CD4-positive, alpha-beta T cell (primary cell): ENCODE measurements at regions not wholly inside any gene's neighbourhood (a gene's known extent, or its start where the extent isn't known, plus 50 kb on each side); places are given as distances from the start of the nearest gene placed in this dataset.

Source experiments
- ATAC-seq: fragments of 200-7000 bp; cut with Tn5 transposase; one replicate; pipeline ENCODE4 v1.10.0; 2022; ENCODE audit warnings: mild to moderate bottlenecking; ENCODE audit not compliant: poor library complexity
- CTCF ChIA-PET: fragments of 350-600 bp; sonication (Branson Sonifier 250); formaldehyde crosslinking; loops from one replicate; lab custom pipeline; 2021; ENCODE audit warnings: antibody characterized with exemption, inconsistent platforms; lab: Charles Lee
- POLR2A ChIA-PET: fragments of 350-600 bp; sonication (Branson Sonifier 250); formaldehyde crosslinking; loops from one replicate; lab custom pipeline; 2021; ENCODE audit warnings: antibody characterized with exemption, inconsistent platforms; lab: Charles Lee
- DNase-seq, 14 experiments: peaks; one replicate each; pipeline ENCODE4 v3.0.0-alpha.2; 2013 to 2020; ENCODE audit warnings: mixed read lengths in 2 of 14
- H3K27ac ChIP-seq, 2 donors: one replicate each; pipeline versions ENCODE4 v1.5.1 to v1.7.0; 2013; ENCODE audit warnings: low read length in 2 of 2, low read depth in 1 of 2, mild to moderate bottlenecking in 1 of 2
- H3K27me3 ChIP-seq, 2 experiments: 1 replicate in 1 of 2; 2 replicates in 1 of 2; pipeline versions ENCODE4 v1.6.1 to v1.7.0; 2013; ENCODE audit warnings: low read length in 2 of 2, control low read depth in 1 of 2, mild to moderate bottlenecking in 1 of 2, moderate library complexity in 1 of 2; ENCODE audit not compliant: insufficient read depth in 2 of 2, control insufficient read depth in 1 of 2
- H3K36me3 ChIP-seq: one replicate; pipeline ENCODE4 v1.6.1; 2013; ENCODE audit warnings: low read length, control low read depth; ENCODE audit not compliant: insufficient read depth
- H3K4me1 ChIP-seq: one replicate; pipeline ENCODE4 v1.6.1; 2013; ENCODE audit warnings: low read length, control low read depth; ENCODE audit not compliant: insufficient read depth
- H3K4me3 ChIP-seq: one replicate; pipeline ENCODE4 v1.5.1; 2013; ENCODE audit warnings: mild to moderate bottlenecking, low read length, moderate library complexity
- H3K9me3 ChIP-seq, 2 experiments: 1 replicate in 1 of 2; 2 replicates in 1 of 2; pipeline versions ENCODE4 v1.6.1 to v1.7.0; 2013; ENCODE audit warnings: low read length in 2 of 2, mild to moderate bottlenecking in 2 of 2, control low read depth in 1 of 2, moderate library complexity in 1 of 2; ENCODE audit not compliant: control insufficient read depth in 1 of 2, insufficient read depth in 1 of 2
- H3K27ac Mint-ChIP-seq: one replicate; pipeline ENCODE4 v1.8.0; 2020; ENCODE audit warnings: mixed read lengths
- H3K27me3 Mint-ChIP-seq: one replicate; pipeline ENCODE4 v1.8.0; 2021; ENCODE audit warnings: mixed read lengths
- H3K36me3 Mint-ChIP-seq: one replicate; pipeline ENCODE4 v1.8.0; 2021; ENCODE audit warnings: low read depth, mixed read lengths
- H3K4me1 Mint-ChIP-seq: one replicate; pipeline ENCODE4 v1.8.0; 2021; ENCODE audit warnings: low read depth, mixed read lengths
- H3K4me3 Mint-ChIP-seq: one replicate; pipeline ENCODE4 v1.8.0; 2020; ENCODE audit warnings: mild to moderate bottlenecking, mixed read lengths
- H3K9me3 Mint-ChIP-seq: one replicate; pipeline ENCODE4 v1.8.0; 2020; ENCODE audit warnings: mixed read lengths
- CTCF ChIP-seq: fragments of 200-600 bp; IDR thresholded peaks from one replicate; pipeline ENCODE4 v1.8.0; 2022; ENCODE audit warnings: antibody characterized with exemption, mild to moderate bottlenecking
- intact Hi-C, 2 experiments: fragments of 100-400 bp; cut with DNase I in 1 of 2; cut with micrococcal nuclease in 1 of 2; formaldehyde crosslinking; loops; one replicate each; pipeline versions ENCODE4 v1.15.1 to v1.9.0; 2023 to 2025; cut with DNase I, micrococcal nuclease

DNA sequence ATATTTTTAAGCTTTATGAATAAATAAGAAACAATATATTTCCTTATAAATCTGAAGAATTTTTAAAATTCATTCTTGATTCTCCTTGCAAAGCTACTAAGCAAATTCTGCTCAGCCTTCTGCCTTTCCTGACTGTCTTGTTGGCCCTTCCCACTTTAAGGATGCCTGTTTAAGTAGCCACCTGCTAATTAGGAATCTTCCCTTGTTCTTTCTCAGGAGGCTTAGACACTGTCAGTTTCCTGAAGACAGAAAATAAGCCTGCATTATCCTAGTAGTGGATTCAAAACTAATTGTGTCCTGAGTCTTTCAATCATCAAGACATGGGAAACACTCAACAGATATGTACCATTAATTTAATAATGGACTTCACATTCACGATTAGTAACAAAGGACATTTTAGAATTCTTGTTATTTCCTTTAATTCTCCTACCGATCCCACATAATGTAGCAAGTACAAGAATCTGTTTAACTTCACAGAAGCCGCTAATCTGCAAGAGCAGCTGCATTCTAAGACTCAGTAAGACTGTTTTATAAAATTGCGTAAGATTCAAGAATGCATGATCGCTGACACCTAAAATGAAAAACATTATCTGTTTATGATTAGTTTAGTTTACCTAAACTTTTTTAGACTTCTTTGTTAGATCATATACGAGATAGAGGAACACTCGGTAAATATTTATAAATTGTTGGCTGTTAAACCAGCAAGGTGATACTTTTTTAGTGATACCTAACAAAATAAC lies 445.4 kb upstream of the DSEL start:
- no peaks in the 10 kb centered on the region for H3K27me3 ChIP-seq
- no peaks in the 10 kb centered on the region for H3K36me3 ChIP-seq
- H3K4me1 ChIP-seq: no peaks in the 10 kb centered on the region
- POLR2A ChIA-PET: no interaction called here
- Mint-ChIP-seq H3K36me3 (no peaks in the 10 kb centered on the region), H3K4me3 (no peak overlapping the region), H3K27me3 (no peaks in the 10 kb centered on the region), H3K4me1 (no peaks in the 10 kb centered on the region), H3K27ac (no peak overlapping the region), H3K9me3 (no peaks in the 10 kb centered on the region)
- intact Hi-C loops: no loop called here
- no peak for DNase-seq
- H3K9me3 ChIP-seq: no peaks in the 10 kb centered on the region
- ATAC-seq: no peak
- TF ChIP-seq CTCF: no peak
- no peak overlapping the region for H3K4me3 ChIP-seq
- H3K27ac ChIP-seq: no peak overlapping the region
- CTCF ChIA-PET: no interaction called here

- H3K36me3 ChIP-seq: no peaks in the 10 kb centered on the region
- H3K9me3 ChIP-seq: no peaks in the 10 kb centered on the region
- no peak overlapping the region for H3K4me3 ChIP-seq
- no peak overlapping the region for H3K4me3 Mint-ChIP-seq
- no peaks in the 10 kb centered on the region for H3K27me3 Mint-ChIP-seq
- no peaks in the 10 kb centered on the region for H3K9me3 Mint-ChIP-seq
- ChIA-PET POLR2A (no interaction called here), CTCF (no interaction called here)
- no peak overlapping the region for H3K27ac ChIP-seq
- intact Hi-C loops: no loop called here
- ATAC-seq: no peak
- no peak overlapping the region for H3K27ac Mint-ChIP-seq
- H3K4me1 ChIP-seq: no peaks in the 10 kb centered on the region
- H3K4me1 Mint-ChIP-seq: no peaks in the 10 kb centered on the region
- no peaks in the 10 kb centered on the region for H3K27me3 ChIP-seq
- no peak for TF ChIP-seq CTCF
- H3K36me3 Mint-ChIP-seq: no peaks in the 10 kb centered on the region
- DNase-seq: no peak
Observed at GRCh38 chr18:67957684-67958083, 441.2 kb upstream of the DSEL start.

GRCh38 chr18:67954594-67954993 lies 438.1 kb upstream of the DSEL start:
- H3K27ac Mint-ChIP-seq: no peak overlapping the region
- ATAC-seq (no peak), DNase-seq (no peak)
- no peaks in the 10 kb centered on the region for H3K9me3 Mint-ChIP-seq
- no peak overlapping the region for H3K4me3 Mint-ChIP-seq
- intact Hi-C loops: no loop called here
- no peaks in the 10 kb centered on the region for H3K4me1 ChIP-seq
- ChIA-PET POLR2A (no interaction called here), CTCF (no interaction called here)
- no peak for TF ChIP-seq CTCF
- H3K36me3 Mint-ChIP-seq: no peaks in the 10 kb centered on the region
- H3K27ac ChIP-seq: no peak overlapping the region
- no peaks in the 10 kb centered on the region for H3K9me3 ChIP-seq
- no peaks in the 10 kb centered on the region for H3K27me3 Mint-ChIP-seq
- H3K27me3 ChIP-seq: no peaks in the 10 kb centered on the region
- H3K4me3 ChIP-seq: no peak overlapping the region
- no peaks in the 10 kb centered on the region for H3K36me3 ChIP-seq
- H3K4me1 Mint-ChIP-seq: no peaks in the 10 kb centered on the region
